Bronchial epithelial cell (primary cell): ENCODE measurements at regions not wholly inside any gene's neighbourhood (a gene's known extent, or its start where the extent isn't known, plus 50 kb on each side); places are given as distances from the start of the nearest gene placed in this dataset.

Source experiments
- DNase-seq: peaks from one replicate; pipeline ENCODE4 v3.0.0-alpha.2; 2010; ENCODE audit warnings: low read depth
- FAIRE-seq: peaks from 2 replicates; lab custom pipeline; 2011; peaks lifted over from hg19 to GRCh38; lab: Jason Lieb, UNC
- H3K27me3 ChIP-seq: 2 replicates; pipeline ENCODE4 v1.5.1; 2011; ENCODE audit warnings: low read length; ENCODE audit not compliant: control insufficient read depth, insufficient read depth
- H3K36me3 ChIP-seq: 2 replicates; pipeline ENCODE4 v1.5.1; 2011; ENCODE audit warnings: low read length; ENCODE audit not compliant: control insufficient read depth, insufficient read depth
- H3K4me3 ChIP-seq: 2 replicates; pipeline ENCODE4 v1.5.1; 2011; ENCODE audit warnings: mild to moderate bottlenecking, low read depth, low read length, control low read depth
- CTCF ChIP-seq: IDR thresholded peaks from 2 replicates; pipeline ENCODE4 v1.5.1; 2011; ENCODE audit warnings: mild to moderate bottlenecking, moderate library complexity, low read length, control low read depth, inconsistent platforms; ENCODE audit not compliant: insufficient read depth, severe bottlenecking

GRCh38 chr2:152246686-152247336, 71.2 kb upstream of the STAM2 start:
- FAIRE-seq (no peak), DNase-seq (no peak)
- no peak for TF ChIP-seq CTCF
- H3K4me3 ChIP-seq: no peak overlapping the region
- no peaks in the 10 kb centered on the region for H3K36me3 ChIP-seq
- H3K27me3 ChIP-seq: no peaks in the 10 kb centered on the region

- TF ChIP-seq CTCF: no peak
- no peaks in the 10 kb centered on the region for H3K27me3 ChIP-seq
- H3K4me3 ChIP-seq: no peak overlapping the region
- FAIRE-seq (no peak), DNase-seq (peak; percentile 66)
- H3K36me3 ChIP-seq: no peaks in the 10 kb centered on the region
Measured at GRCh38 chr2:152247337-152247695, 71.8 kb upstream of the STAM2 start.

GRCh38 chr2:152250421-152251100, 75.0 kb upstream of the STAM2 start:
- no peak overlapping the region for H3K4me3 ChIP-seq
- no peak for TF ChIP-seq CTCF
- no peaks in the 10 kb centered on the region for H3K27me3 ChIP-seq
- DNase-seq (no peak), FAIRE-seq (peak; percentile 64)
- H3K36me3 ChIP-seq: no peaks in the 10 kb centered on the region

GRCh38 chr2:152251211-152251610, 75.6 kb upstream of the STAM2 start:
- H3K4me3 ChIP-seq: no peak overlapping the region
- no peak for DNase-seq
- no peaks in the 10 kb centered on the region for H3K36me3 ChIP-seq
- FAIRE-seq: no peak
- TF ChIP-seq CTCF: no peak
- H3K27me3 ChIP-seq: no peaks in the 10 kb centered on the region

GRCh38 chr2:152251811-152252210, 76.2 kb upstream of the STAM2 start:
- Histone ChIP-seq H3K4me3 (no peak overlapping the region), H3K27me3 (no peaks in the 10 kb centered on the region), H3K36me3 (no peaks in the 10 kb centered on the region)
- TF ChIP-seq CTCF: no peak
- DNase-seq (no peak), FAIRE-seq (no peak)
